IMR-90 (cell line): ENCODE measurements at regions not wholly inside any gene's neighbourhood (a gene's known extent, or its start where the extent isn't known, plus 50 kb on each side); places are given as distances from the start of the nearest gene placed in this dataset.

Experiments
- ATAC-seq: fragments of 200-7000 bp; cut with Tn5 transposase; 2 replicates; pipeline ENCODE4 v1.9.1; 2020; ENCODE audit warnings: low read depth, mild to moderate bottlenecking, moderate library complexity
- BruUV-seq: library from RNA; stranded (reverse); fragments of 400-500 nt; replicated peaks from 2 replicates; lab custom pipeline; 2021; lab: Mats Ljungman, UMichigan
- CTCF ChIA-PET: fragments of 300-600 bp; formaldehyde crosslinking; extraction: SDS; loops from one replicate; lab custom pipeline; 2021; ENCODE audit warnings: antibody characterized with exemption; lab: Yijun Ruan, JAX
- POLR2A ChIA-PET: fragments of 300-600 bp; sonication (Branson Sonifier 250); formaldehyde crosslinking; loops from one replicate; lab custom pipeline; 2022; ENCODE audit warnings: antibody characterized with exemption; ENCODE audit not compliant: unreplicated experiment; lab: Charles Lee
- DNase-seq: peaks from one replicate; pipeline ENCODE4 v3.0.0; 2013
- H2AFZ ChIP-seq: replicated peaks from 2 replicates; pipeline ENCODE3; 2013; ENCODE audit warnings: low read length, mild to moderate bottlenecking; ENCODE audit not compliant: poor library complexity
- H2AK5ac ChIP-seq: 2 replicates; pipeline ENCODE4 v1.6.1; 2013; ENCODE audit warnings: low read depth, low read length, inconsistent platforms
- H2AK9ac ChIP-seq: replicated peaks from 2 replicates; pipeline ENCODE3; 2013; ENCODE audit warnings: mild to moderate bottlenecking, low read depth, low read length, moderate library complexity; ENCODE audit not compliant: poor library complexity
- H2BK120ac ChIP-seq: 2 replicates; pipeline ENCODE4 v1.6.1; 2013; ENCODE audit warnings: low read depth, low read length, inconsistent platforms
- H2BK15ac ChIP-seq: 3 replicates; pipeline ENCODE4 v1.6.1; 2013; ENCODE audit warnings: low read depth, low read length, inconsistent platforms
- H2BK20ac ChIP-seq: 2 replicates; pipeline ENCODE4 v1.6.1; 2013; ENCODE audit warnings: low read depth, mild to moderate bottlenecking, inconsistent platforms, low read length, moderate library complexity
- H2BK5ac ChIP-seq: 2 replicates; pipeline ENCODE4 v1.6.1; 2013; ENCODE audit warnings: mild to moderate bottlenecking, low read depth, low read length, inconsistent platforms; ENCODE audit not compliant: poor library complexity, severe bottlenecking
- H3K14ac ChIP-seq: replicated peaks from 2 replicates; pipeline ENCODE4 v1.6.1; 2013; ENCODE audit warnings: low read depth, low read length, inconsistent platforms
- H3K18ac ChIP-seq: 2 replicates; pipeline ENCODE4 v1.6.1; 2013; ENCODE audit warnings: low read depth, low read length, control low read depth
- H3K23ac ChIP-seq: 2 replicates; pipeline ENCODE4 v1.6.1; 2013; ENCODE audit warnings: low read depth, low read length, inconsistent platforms
- H3K27ac ChIP-seq: 2 replicates; pipeline ENCODE4 v1.5.1; 2013; ENCODE audit warnings: mild to moderate bottlenecking, control low read depth, low read length; ENCODE audit not compliant: insufficient read depth
- H3K27me3 ChIP-seq: 2 replicates; pipeline ENCODE4 v1.6.1; 2013; ENCODE audit warnings: low read length; ENCODE audit not compliant: control insufficient read depth, insufficient read depth
- H3K36me3 ChIP-seq: 2 replicates; pipeline ENCODE4 v1.6.1; 2013; ENCODE audit warnings: low read length, mixed read lengths; ENCODE audit not compliant: control insufficient read depth, insufficient read depth
- H3K4ac ChIP-seq: 2 replicates; pipeline ENCODE4 v1.6.1; 2013; ENCODE audit warnings: low read depth, low read length, inconsistent platforms
- H3K4me1 ChIP-seq: 2 replicates; pipeline ENCODE4 v1.6.1; 2013; ENCODE audit warnings: low read length, mixed read lengths; ENCODE audit not compliant: control insufficient read depth, insufficient read depth
- H3K4me2 ChIP-seq: 2 replicates; pipeline ENCODE4 v1.6.1; 2013; ENCODE audit warnings: low read depth, mild to moderate bottlenecking, control low read depth, low read length, moderate library complexity
- H3K4me3 ChIP-seq: 2 replicates; pipeline ENCODE4 v1.5.1; 2013; ENCODE audit warnings: low read depth, mild to moderate bottlenecking, control low read depth, low read length, moderate library complexity; ENCODE audit not compliant: insufficient read depth
- H3K56ac ChIP-seq: 2 replicates; pipeline ENCODE4 v1.6.1; 2013; ENCODE audit warnings: low read length, inconsistent platforms; ENCODE audit not compliant: insufficient read depth; ENCODE audit errors: extremely low read depth
- H3K79me1 ChIP-seq, 2 experiments: 2 replicates each; pipeline ENCODE4 v1.6.1; 2013; ENCODE audit warnings: low read length in 2 of 2, inconsistent platforms in 1 of 2, low read depth in 1 of 2
- H3K9ac ChIP-seq: 2 replicates; pipeline ENCODE4 v1.6.1; 2013; ENCODE audit warnings: low read depth, low read length, control low read depth
- H3K9me1 ChIP-seq: 2 replicates; pipeline ENCODE4 v1.6.1; 2013; ENCODE audit warnings: low read length, inconsistent platforms; ENCODE audit not compliant: insufficient read depth
- H3K9me3 ChIP-seq: 2 replicates; pipeline ENCODE4 v1.6.1; 2013; ENCODE audit warnings: low read length; ENCODE audit not compliant: control insufficient read depth, insufficient read depth
- H4K20me1 ChIP-seq: 2 replicates; pipeline ENCODE4 v1.6.1; 2013; ENCODE audit warnings: low read length, inconsistent platforms; ENCODE audit not compliant: insufficient read depth
- H4K5ac ChIP-seq: 2 replicates; pipeline ENCODE4 v1.6.1; 2013; ENCODE audit warnings: mild to moderate bottlenecking, low read depth, low read length, control low read depth
- H4K8ac ChIP-seq, 2 experiments: 2 replicates each; pipeline ENCODE4 v1.6.1; 2013; ENCODE audit warnings: low read depth in 2 of 2, low read length in 2 of 2, control low read depth in 1 of 2, inconsistent platforms in 1 of 2
- H4K91ac ChIP-seq: 2 replicates; pipeline ENCODE4 v1.6.1; 2013; ENCODE audit warnings: low read depth, low read length, inconsistent platforms; ENCODE audit not compliant: insufficient read depth
- BHLHE40 ChIP-seq: fragments of 150-350 bp; IDR thresholded peaks from 2 replicates; pipeline ENCODE4 v1.6.1; 2016; ENCODE audit warnings: mild to moderate bottlenecking, low read depth, low read length
- CEBPB ChIP-seq: IDR thresholded peaks from 2 replicates; pipeline ENCODE4 v1.6.1; 2012; ENCODE audit warnings: low read depth, low read length, improper control_type of control experiment
- CHD1 ChIP-seq: IDR thresholded peaks from 2 replicates; pipeline ENCODE4 v1.6.1; 2012; ENCODE audit warnings: low read depth, low read length, improper control_type of control experiment
- CTCF ChIP-seq: conservative IDR thresholded peaks from 2 replicates; pipeline ENCODE4 v1.5.1; 2012; ENCODE audit warnings: mild to moderate bottlenecking, low read depth, low read length, improper control_type of control experiment
- ELK1 ChIP-seq: fragments of 150-350 bp; IDR thresholded peaks from 2 replicates; pipeline ENCODE4 v1.6.1; 2016; ENCODE audit warnings: low read depth, mild to moderate bottlenecking, low read length, moderate library complexity, borderline replicate concordance
- FOS ChIP-seq: fragments of 150-350 bp; IDR thresholded peaks from 2 replicates; pipeline ENCODE4 v1.6.1; 2016; ENCODE audit warnings: low read depth, low read length
- MAZ ChIP-seq: IDR thresholded peaks from 2 replicates; pipeline ENCODE4 v1.6.1; 2012; ENCODE audit warnings: low read depth, mild to moderate bottlenecking, low read length, improper control_type of control experiment, moderate library complexity, borderline replicate concordance
- MXI1 ChIP-seq: IDR thresholded peaks from 2 replicates; pipeline ENCODE4 v1.6.1; 2012; ENCODE audit warnings: low read depth, mild to moderate bottlenecking, low read length, moderate library complexity, borderline replicate concordance
- NFE2L2 ChIP-seq: fragments of 150-350 bp; IDR thresholded peaks from 2 replicates; pipeline ENCODE4 v1.6.1; 2016; ENCODE audit warnings: low read depth, mild to moderate bottlenecking, low read length
- POLR2A ChIP-seq: IDR thresholded peaks from 2 replicates; pipeline ENCODE4 v1.6.1; 2012; ENCODE audit warnings: mild to moderate bottlenecking, low read depth, low read length
- RAD21 ChIP-seq: IDR thresholded peaks from 2 replicates; pipeline ENCODE4 v1.6.1; 2012; ENCODE audit warnings: low read length, improper control_type of control experiment
- SMC3 ChIP-seq: fragments of 150-350 bp; IDR thresholded peaks from 2 replicates; pipeline ENCODE4 v1.6.1; 2016; ENCODE audit warnings: low read depth, mild to moderate bottlenecking, antibody characterized with exemption, low read length, moderate library complexity
- USF2 ChIP-seq: fragments of 150-350 bp; IDR thresholded peaks from 2 replicates; pipeline ENCODE4 v1.6.1; 2017; ENCODE audit warnings: mild to moderate bottlenecking, antibody characterized with exemption, low read length, low read depth
- WGBS, 2 experiments: methylation state at CpG; one replicate each; pipeline versions ENCODE4 v1.1.5 to v1.1.7; 2013; ENCODE audit warnings: missing lambda C conversion rate in 2 of 2; ENCODE audit not compliant: insufficient read length in 1 of 2; ENCODE audit errors: extremely low coverage in 2 of 2; 5-methylcytosine and 5-hydroxymethylcytosine counted together
- dilution Hi-C: fragments of 300-500 bp; cut with HindIII; formaldehyde crosslinking; loops from one replicate; pipeline ENCODE4 v1.14.3; 2018; ENCODE audit warnings: low sequenced_read_pairs; ENCODE audit not compliant: unreplicated experiment
- in situ Hi-C: fragments of 300-500 bp; cut with MboI; formaldehyde crosslinking; loops from 3 replicates; pipeline ENCODE4 v1.14.3; 2019; ENCODE audit warnings: low sequenced_read_pairs, inconsistent platforms, mixed read lengths
- intact Hi-C: fragments of 100-400 bp; cut with micrococcal nuclease; formaldehyde crosslinking; loops from 2 replicates; pipeline ENCODE4 v1.10.0; 2022

GRCh38 chr12:25787701-25788100 is 170.8 kb upstream of the RASSF8 start:
- ChIA-PET CTCF (interaction anchor here (0.7 kb wide), 1 partner anchor 21 kb away, joined by 3 read pairs; no protein-coding TSS in a partner anchor), POLR2A (interaction anchor here (0.5 kb wide), 1 partner anchor 20 kb away, joined by 4 read pairs; no protein-coding TSS in a partner anchor)
- Histone ChIP-seq H2BK20ac (no peak overlapping the region), H2BK120ac (no peak overlapping the region), H3K9me3 (no peaks in the 10 kb centered on the region), H3K9me1 (no peaks in the 10 kb centered on the region), H2AK9ac (no peak overlapping the region), H4K5ac (no peak overlapping the region), H3K4me3 (no peak overlapping the region), H3K56ac (no peak overlapping the region), H3K23ac (no peak overlapping the region), H3K4me1 (peaks cover 2% of the 10 kb centered on the region; the same call in 1 of the 2 replicates), H2BK5ac (no peak overlapping the region), H3K9ac (no peak overlapping the region), H3K27me3 (no peaks in the 10 kb centered on the region), H3K36me3 (no peaks in the 10 kb centered on the region), H4K91ac (no peak overlapping the region), H4K8ac (no peak overlapping the region), H2AK5ac (no peak overlapping the region), H4K20me1 (no peaks in the 10 kb centered on the region), H3K18ac (no peak overlapping the region), H3K14ac (no peak overlapping the region), H2BK15ac (no peak overlapping the region), H3K79me1 (no peaks in the 10 kb centered on the region), H3K4ac (no peak overlapping the region), H3K4me2 (no peak overlapping the region), H2AFZ (no peak overlapping the region), H3K27ac (no peak overlapping the region)
- dilution Hi-C loops (no loop called here), intact Hi-C loops (no loop called here), in situ Hi-C loops (no loop called here)
- ATAC-seq (no peak), DNase-seq (no peak)
- no peak for TF ChIP-seq ELK1
- TF ChIP-seq BHLHE40 = no peak
- TF ChIP-seq FOS = no peak
- TF ChIP-seq POLR2A = no peak
- no peak for TF ChIP-seq CTCF
- no peak for TF ChIP-seq SMC3
- no peak for TF ChIP-seq USF2
- no peak for TF ChIP-seq CHD1
- no peak for TF ChIP-seq RAD21
- no peak for TF ChIP-seq MXI1
- no peak for TF ChIP-seq NFE2L2
- TF ChIP-seq CEBPB = no peak
- TF ChIP-seq MAZ = no peak
- no TSS peak for BruUV-seq
- no CpG with 5 or more reads among the region's 2 CpGs for WGBS, 2 experiments
